HEK293T (cell line): ENCODE measurements at regions not wholly inside any gene's neighbourhood (a gene's known extent, or its start where the extent isn't known, plus 50 kb on each side); places are given as distances from the start of the nearest gene placed in this dataset.

Experiments used
- BHLHE40 ChIP-seq: fragments of 450-650 bp; IDR thresholded peaks from 2 replicates; pipeline ENCODE4 v1.6.1; 2016; ENCODE audit warnings: mild to moderate bottlenecking, moderate library complexity, borderline replicate concordance
- CTBP1 ChIP-seq: fragments of 450-650 bp; IDR thresholded peaks from 2 replicates; pipeline ENCODE4 v1.6.1; 2016; ENCODE audit warnings: borderline replicate concordance
- FOXA1 ChIP-seq: fragments of 450-650 bp; IDR thresholded peaks from 2 replicates; pipeline ENCODE4 v1.6.1; 2016; ENCODE audit warnings: mild to moderate bottlenecking
- FOXK2 ChIP-seq: fragments of 450-650 bp; IDR thresholded peaks from 2 replicates; pipeline ENCODE4 v1.6.1; 2016; ENCODE audit warnings: mild to moderate bottlenecking
- HDGF ChIP-seq: fragments of 450-650 bp; IDR thresholded peaks from 2 replicates; pipeline ENCODE4 v1.6.1; 2017; ENCODE audit warnings: antibody characterized with exemption, borderline replicate concordance
- SP1 ChIP-seq: fragments of 450-650 bp; IDR thresholded peaks from 2 replicates; pipeline ENCODE4 v1.6.1; 2017
- ZNF384 ChIP-seq: fragments of 450-650 bp; IDR thresholded peaks from 2 replicates; pipeline ENCODE4 v1.6.1; 2016

- TF ChIP-seq BHLHE40 = no peak
- no peak for TF ChIP-seq ZNF384
- no peak for TF ChIP-seq FOXA1
- TF ChIP-seq SP1 = no peak
- no peak for TF ChIP-seq CTBP1
- no peak for TF ChIP-seq FOXK2
- TF ChIP-seq HDGF = no peak
Measured at GRCh38 chr2:54394392-54394791, 61.7 kb upstream of the SPTBN1 start.
